AG04450 (cell line): ENCODE measurements at regions not wholly inside any gene's neighbourhood (a gene's known extent, or its start where the extent isn't known, plus 50 kb on each side); places are given as distances from the start of the nearest gene placed in this dataset.

ENCODE experiments used
- CTCF ChIA-PET: fragments of 300-600, 350-600 bp; formaldehyde crosslinking; extraction: SDS; loops from one replicate; lab custom pipeline; 2022; ENCODE audit warnings: antibody characterized with exemption, inconsistent platforms; lab: Charles Lee
- POLR2A ChIA-PET: fragments of 350-600 bp; formaldehyde crosslinking; extraction: SDS; loops from one replicate; lab custom pipeline; 2021; ENCODE audit warnings: antibody characterized with exemption, inconsistent platforms; lab: Yijun Ruan, JAX
- DNase-seq: peaks from one replicate; pipeline ENCODE4 v3.0.0-alpha.2; 2011; ENCODE audit warnings: low read depth, low spot score
- H3K27ac ChIP-seq: one replicate; pipeline ENCODE4 v1.5.1; 2012; ENCODE audit warnings: low read depth, low read length, control low read depth
- H3K27me3 ChIP-seq: one replicate; pipeline ENCODE4 v1.6.0; 2012; ENCODE audit warnings: low read length; ENCODE audit not compliant: control insufficient read depth, insufficient read depth
- H3K4me3 ChIP-seq: 2 replicates; pipeline ENCODE4 v1.5.1; 2011; ENCODE audit warnings: mild to moderate bottlenecking, low read depth, low read length, control low read depth
- H3K9me3 ChIP-seq: 2 replicates; pipeline ENCODE4 v1.5.1; 2012; ENCODE audit warnings: low read length; ENCODE audit not compliant: control insufficient read depth, insufficient read depth
- TF ChIP-seq, protein P1 (sequence below): IDR thresholded peaks from 2 replicates; pipeline ENCODE4 v1.5.1; 2011; ENCODE audit warnings: low read depth, low read length, control low read depth, inconsistent platforms

- ChIA-PET CTCF (no interaction called here), POLR2A (no interaction called here)
- TF ChIP-seq, protein P1, sequence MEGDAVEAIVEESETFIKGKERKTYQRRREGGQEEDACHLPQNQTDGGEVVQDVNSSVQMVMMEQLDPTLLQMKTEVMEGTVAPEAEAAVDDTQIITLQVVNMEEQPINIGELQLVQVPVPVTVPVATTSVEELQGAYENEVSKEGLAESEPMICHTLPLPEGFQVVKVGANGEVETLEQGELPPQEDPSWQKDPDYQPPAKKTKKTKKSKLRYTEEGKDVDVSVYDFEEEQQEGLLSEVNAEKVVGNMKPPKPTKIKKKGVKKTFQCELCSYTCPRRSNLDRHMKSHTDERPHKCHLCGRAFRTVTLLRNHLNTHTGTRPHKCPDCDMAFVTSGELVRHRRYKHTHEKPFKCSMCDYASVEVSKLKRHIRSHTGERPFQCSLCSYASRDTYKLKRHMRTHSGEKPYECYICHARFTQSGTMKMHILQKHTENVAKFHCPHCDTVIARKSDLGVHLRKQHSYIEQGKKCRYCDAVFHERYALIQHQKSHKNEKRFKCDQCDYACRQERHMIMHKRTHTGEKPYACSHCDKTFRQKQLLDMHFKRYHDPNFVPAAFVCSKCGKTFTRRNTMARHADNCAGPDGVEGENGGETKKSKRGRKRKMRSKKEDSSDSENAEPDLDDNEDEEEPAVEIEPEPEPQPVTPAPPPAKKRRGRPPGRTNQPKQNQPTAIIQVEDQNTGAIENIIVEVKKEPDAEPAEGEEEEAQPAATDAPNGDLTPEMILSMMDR: no peak
- H3K9me3 ChIP-seq: peaks cover 11% of the 10 kb centered on the region
- no peaks in the 10 kb centered on the region for H3K27me3 ChIP-seq
- H3K27ac ChIP-seq: no peak overlapping the region
- no peak for DNase-seq
- H3K4me3 ChIP-seq: no peak overlapping the region
Observed at GRCh38 chr2:144967961-144968360, 448.0 kb upstream of the ZEB2 start.

DNA sequence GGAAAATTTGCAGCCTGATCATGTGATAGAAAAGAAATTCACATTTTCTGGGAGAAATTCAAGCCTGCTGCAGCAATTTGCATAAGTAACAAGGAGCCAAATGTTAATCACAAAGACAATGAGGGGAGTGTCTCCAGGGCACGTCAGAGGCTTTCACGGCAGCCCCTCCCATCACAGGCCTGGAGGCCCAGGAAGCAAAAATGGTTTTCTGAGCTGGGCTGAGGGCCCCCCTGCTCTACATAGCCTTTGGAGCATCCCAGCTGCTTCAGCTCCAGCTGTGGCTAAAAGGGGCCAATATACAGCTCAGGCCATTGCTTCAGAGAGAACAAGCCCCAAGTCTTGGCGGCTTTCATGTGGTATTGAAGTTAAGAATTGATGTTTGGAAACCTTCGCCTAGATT, 445.3 kb upstream of the ZEB2 start:
- H3K27me3 ChIP-seq: no peaks in the 10 kb centered on the region
- peaks cover 11% of the 10 kb centered on the region for H3K9me3 ChIP-seq
- CTCF ChIA-PET: no interaction called here
- no peak overlapping the region for H3K4me3 ChIP-seq
- TF ChIP-seq, protein P1: no peak
- no peak overlapping the region for H3K27ac ChIP-seq
- DNase-seq: no peak
- POLR2A ChIA-PET: no interaction called here

DNA sequence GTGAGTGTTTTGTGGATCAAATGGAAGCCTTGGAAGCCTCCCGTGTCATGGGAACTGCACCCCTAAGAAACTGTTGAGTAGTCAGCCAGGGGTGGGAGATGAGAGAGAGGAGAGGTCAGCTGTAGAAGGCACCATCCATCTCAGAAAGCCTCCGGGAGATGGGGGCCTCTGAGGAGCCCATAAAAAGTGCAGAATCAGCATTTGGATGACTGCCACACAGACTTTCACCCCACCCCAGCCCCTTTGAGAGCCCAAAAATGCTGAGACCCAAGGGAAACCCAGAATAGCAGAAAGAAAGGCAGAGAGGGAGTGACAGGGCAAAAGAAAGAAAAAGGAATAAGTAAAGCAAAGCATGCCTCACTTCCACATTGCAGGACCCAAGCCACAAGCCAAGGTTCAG, 443.1 kb upstream of the ZEB2 start:
- Histone ChIP-seq H3K9me3 (peaks cover 8% of the 10 kb centered on the region; the same call in 1 of the 2 replicates), H3K27ac (no peak overlapping the region), H3K4me3 (no peak overlapping the region), H3K27me3 (no peaks in the 10 kb centered on the region)
- ChIA-PET CTCF (no interaction called here), POLR2A (no interaction called here)
- DNase-seq: no peak
- TF ChIP-seq, protein P1: no peak

- ChIA-PET CTCF (no interaction called here), POLR2A (no interaction called here)
- Histone ChIP-seq H3K9me3 (no peaks in the 10 kb centered on the region), H3K27ac (no peak overlapping the region), H3K27me3 (no peaks in the 10 kb centered on the region), H3K4me3 (no peak overlapping the region)
- TF ChIP-seq, protein P1: no peak
- no peak for DNase-seq
Observed at GRCh38 chr2:144959416-144959815, 439.5 kb upstream of the ZEB2 start.

DNA sequence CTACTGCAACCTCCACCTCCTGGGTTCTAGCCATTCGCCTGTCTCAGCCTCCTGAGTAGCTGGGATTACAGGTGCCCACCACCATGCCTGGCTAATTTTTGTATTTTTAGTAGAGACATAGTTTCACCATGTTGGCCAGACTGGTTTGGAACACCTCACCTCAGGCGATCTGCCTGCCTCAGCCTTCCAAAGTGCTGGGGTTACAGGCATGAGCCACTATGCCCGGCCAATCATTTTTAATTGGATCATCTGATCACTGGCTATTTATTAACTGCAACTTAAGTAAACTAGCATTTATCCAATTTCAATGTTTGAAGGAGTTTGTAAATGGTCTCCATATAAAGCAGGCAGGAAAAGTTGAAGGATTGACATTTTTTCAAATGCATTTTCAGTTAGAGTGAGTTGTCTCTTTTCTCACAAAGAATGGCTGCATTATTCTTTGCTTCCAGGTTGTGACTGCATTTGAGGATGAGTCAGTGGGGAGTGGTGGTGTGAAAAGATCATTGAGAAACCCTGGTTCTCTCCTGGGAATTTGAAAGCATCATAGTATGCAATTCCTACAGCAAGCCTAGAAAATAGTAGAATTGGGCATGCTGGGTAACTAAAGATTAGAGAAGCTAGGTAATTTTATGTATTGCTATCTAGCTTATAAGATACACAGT, 431.1 kb upstream of the ZEB2 start:
- no peak overlapping the region for H3K27ac ChIP-seq
- POLR2A ChIA-PET: no interaction called here
- no peak overlapping the region for H3K4me3 ChIP-seq
- peak; percentile 23 for DNase-seq
- no peaks in the 10 kb centered on the region for H3K9me3 ChIP-seq
- TF ChIP-seq, protein P1: no peak
- CTCF ChIA-PET: interaction anchor here (0.6 kb wide), 1 partner anchor 877 kb away, joined by 3 read pairs; no protein-coding TSS in a partner anchor
- H3K27me3 ChIP-seq: no peaks in the 10 kb centered on the region
